ENCODE measurements at regions not wholly inside any gene's neighbourhood (a gene's known extent, or its start where the extent isn't known, plus 50 kb on each side); places are given as distances from the start of the nearest gene placed in this dataset.

DNA sequence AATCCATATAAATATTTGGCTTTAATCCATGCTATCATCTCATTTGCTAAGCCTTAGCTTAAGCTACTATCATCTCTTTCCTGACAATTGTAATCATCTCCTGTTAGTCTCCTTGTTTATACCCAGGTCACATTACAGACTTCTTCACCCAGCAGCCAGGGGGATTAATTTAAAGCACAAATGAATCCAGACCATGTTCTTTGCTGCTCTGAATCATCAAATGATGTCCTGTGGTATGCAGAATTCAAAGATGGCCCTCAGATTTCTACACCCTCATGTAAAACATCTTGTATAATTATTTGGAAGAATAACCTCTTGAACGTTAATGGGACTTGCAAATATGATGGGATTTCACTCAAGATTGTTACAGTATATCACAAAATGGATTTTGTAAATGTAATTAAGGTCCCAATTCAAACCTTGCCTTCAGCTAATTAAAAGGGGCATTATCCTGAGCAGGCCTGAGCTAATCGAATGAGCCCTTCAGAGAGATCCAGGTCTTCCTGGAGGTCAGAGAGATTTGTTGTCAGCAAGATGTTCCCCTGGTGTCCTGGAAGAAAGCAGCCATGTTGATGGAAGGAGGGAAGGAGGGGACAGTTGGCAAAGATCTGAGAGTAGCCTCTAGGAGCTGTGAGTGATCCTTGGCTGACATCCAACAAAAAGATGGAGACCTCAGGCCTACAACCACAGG lies 241.1 kb upstream of the MMADHC start:
- TF ChIP-seq ISL1 (CRISPR knock-in tag; IDR thresholded peaks at IDR 0.05) (no peak), BACH2 (CRISPR knock-in tag; IDR thresholded peaks at IDR 0.05; ENCODE audit: borderline replicate concordance) (no peak), ZNF565 (CRISPR knock-in tag; conservative IDR thresholded peaks at IDR 0.05; ENCODE audit: low read depth) (no peak), PPARA (CRISPR knock-in tag; IDR thresholded peaks at IDR 0.05; ENCODE audit: borderline replicate concordance) (no peak), ZFP3 (CRISPR knock-in tag; IDR thresholded peaks at IDR 0.05) (no peak), SNAI2 (CRISPR knock-in tag; IDR thresholded peaks at IDR 0.05) (no peak), CSDC2 (CRISPR knock-in tag; IDR thresholded peaks at IDR 0.05) (no peak), GLIS3 (CRISPR knock-in tag; IDR thresholded peaks at IDR 0.05) (no peak), OSR1 (CRISPR knock-in tag; IDR thresholded peaks at IDR 0.05) (no peak), ZFP30 (CRISPR knock-in tag; IDR thresholded peaks at IDR 0.05) (no peak), ESRRG (CRISPR knock-in tag; IDR thresholded peaks at IDR 0.05) (no peak), TOX (CRISPR knock-in tag; IDR thresholded peaks at IDR 0.05; ENCODE audit: borderline replicate concordance) (no peak)
- TF ChIP-seq, protein P1, sequence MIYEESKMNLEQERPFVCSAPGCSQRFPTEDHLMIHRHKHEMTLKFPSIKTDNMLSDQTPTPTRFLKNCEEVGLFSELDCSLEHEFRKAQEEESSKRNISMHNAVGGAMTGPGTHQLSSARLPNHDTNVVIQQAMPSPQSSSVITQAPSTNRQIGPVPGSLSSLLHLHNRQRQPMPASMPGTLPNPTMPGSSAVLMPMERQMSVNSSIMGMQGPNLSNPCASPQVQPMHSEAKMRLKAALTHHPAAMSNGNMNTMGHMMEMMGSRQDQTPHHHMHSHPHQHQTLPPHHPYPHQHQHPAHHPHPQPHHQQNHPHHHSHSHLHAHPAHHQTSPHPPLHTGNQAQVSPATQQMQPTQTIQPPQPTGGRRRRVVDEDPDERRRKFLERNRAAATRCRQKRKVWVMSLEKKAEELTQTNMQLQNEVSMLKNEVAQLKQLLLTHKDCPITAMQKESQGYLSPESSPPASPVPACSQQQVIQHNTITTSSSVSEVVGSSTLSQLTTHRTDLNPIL (CRISPR knock-in tag; IDR thresholded peaks at IDR 0.05; ENCODE audit: low read depth), result no peak
- TF ChIP-seq, protein P2, sequence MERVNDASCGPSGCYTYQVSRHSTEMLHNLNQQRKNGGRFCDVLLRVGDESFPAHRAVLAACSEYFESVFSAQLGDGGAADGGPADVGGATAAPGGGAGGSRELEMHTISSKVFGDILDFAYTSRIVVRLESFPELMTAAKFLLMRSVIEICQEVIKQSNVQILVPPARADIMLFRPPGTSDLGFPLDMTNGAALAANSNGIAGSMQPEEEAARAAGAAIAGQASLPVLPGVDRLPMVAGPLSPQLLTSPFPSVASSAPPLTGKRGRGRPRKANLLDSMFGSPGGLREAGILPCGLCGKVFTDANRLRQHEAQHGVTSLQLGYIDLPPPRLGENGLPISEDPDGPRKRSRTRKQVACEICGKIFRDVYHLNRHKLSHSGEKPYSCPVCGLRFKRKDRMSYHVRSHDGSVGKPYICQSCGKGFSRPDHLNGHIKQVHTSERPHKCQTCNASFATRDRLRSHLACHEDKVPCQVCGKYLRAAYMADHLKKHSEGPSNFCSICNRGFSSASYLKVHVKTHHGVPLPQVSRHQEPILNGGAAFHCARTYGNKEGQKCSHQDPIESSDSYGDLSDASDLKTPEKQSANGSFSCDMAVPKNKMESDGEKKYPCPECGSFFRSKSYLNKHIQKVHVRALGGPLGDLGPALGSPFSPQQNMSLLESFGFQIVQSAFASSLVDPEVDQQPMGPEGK (CRISPR knock-in tag; IDR thresholded peaks at IDR 0.05; ENCODE audit: borderline replicate concordance), result no peak

All from SK-N-SH treated with all-trans-retinoic acid at 6 μM for 48 hours (cell line).